Esophagus muscularis mucosa (tissue), 4 donors: ENCODE measurements at regions not wholly inside any gene's neighbourhood (a gene's known extent, or its start where the extent isn't known, plus 50 kb on each side); places are given as distances from the start of the nearest gene placed in this dataset.

Source experiments
- CTCF ChIP-seq, 3 experiments: fragments of 200-600 bp in 2 of 3; fragments of 450-650 bp in 1 of 3; sonication (generic) in 2 of 3; IDR thresholded peaks; one replicate each; pipeline ENCODE4 v1.5.1; 2017 to 2019; ENCODE audit warnings: antibody characterized with exemption in 3 of 3, mild to moderate bottlenecking in 2 of 3, moderate library complexity in 1 of 3
- EP300 ChIP-seq: sonication (generic); formaldehyde crosslinking; IDR thresholded peaks from one replicate; pipeline ENCODE4 v1.6.1; 2017; ENCODE audit warnings: antibody characterized with exemption
- POLR2A ChIP-seq: fragments of 450-650 bp; IDR thresholded peaks from one replicate; pipeline ENCODE4 v1.6.1; 2017; ENCODE audit warnings: antibody characterized with exemption, moderate library complexity, mild to moderate bottlenecking, low read depth
- POLR2AphosphoS5 ChIP-seq, 2 donors: sonication (generic); formaldehyde crosslinking; IDR thresholded peaks; one replicate each; pipeline ENCODE4 v1.6.1; 2017; ENCODE audit warnings: antibody characterized with exemption in 2 of 2

GRCh38 chr6:153437193-153437592, 306.1 kb upstream of the RGS17 start:
- no peak for TF ChIP-seq CTCF (IDR thresholded peaks at IDR 0.05)
- no peak for TF ChIP-seq POLR2AphosphoS5 (IDR thresholded peaks at IDR 0.05)
- no peak for TF ChIP-seq POLR2A
- no peak for TF ChIP-seq EP300
